Umbilical cord (tissue), 1 donor: ENCODE measurements at regions not wholly inside any gene's neighbourhood (a gene's known extent, or its start where the extent isn't known, plus 50 kb on each side); places are given as distances from the start of the nearest gene placed in this dataset.

Source experiments
- DNase-seq: peaks from one replicate; pipeline ENCODE4 v3.0.0-alpha.2; 2015; ENCODE audit warnings: low spot score

DNA sequence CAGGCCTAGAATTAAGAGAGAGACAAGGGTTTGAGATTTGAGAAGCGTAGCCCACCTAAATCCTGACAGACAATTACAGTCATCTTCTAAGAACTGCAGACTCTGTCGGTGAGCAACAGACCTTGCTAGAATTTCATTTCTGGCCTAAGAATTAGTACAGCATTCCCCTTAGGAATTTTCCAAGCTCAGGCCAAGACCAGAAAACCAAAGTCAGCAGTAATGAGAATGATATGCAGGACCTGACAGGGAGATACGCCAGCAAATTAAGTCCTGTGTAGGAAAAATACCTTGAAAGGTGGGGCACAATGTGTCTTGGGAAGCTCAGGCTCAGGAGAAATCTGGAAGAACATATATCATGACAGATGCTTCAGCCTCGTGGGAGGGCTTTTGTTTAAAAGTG lies 52.7 kb upstream of the HERPUD2 start:
- DNase-seq = peak; percentile 72

DNA sequence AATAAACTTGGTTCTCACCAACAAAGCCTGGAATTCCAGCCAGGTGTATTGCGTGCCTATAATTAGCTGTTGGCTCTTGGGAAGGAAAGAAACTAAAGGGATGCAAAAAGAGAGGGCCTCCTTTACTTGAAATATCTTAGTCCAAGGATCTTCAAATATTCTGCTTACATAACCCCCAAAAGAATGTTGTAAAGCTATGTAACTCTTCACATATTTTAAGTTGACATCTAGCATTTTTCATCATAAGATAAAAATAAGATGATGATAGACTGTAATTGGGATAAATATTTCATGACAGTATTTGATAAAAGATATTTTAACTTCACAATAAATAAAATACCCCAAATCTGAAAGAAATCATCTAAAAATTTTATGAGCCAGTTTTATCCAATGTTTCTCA lies 52.5 kb upstream of the SEPTIN7 start:
- DNase-seq = peak; percentile 54

DNA sequence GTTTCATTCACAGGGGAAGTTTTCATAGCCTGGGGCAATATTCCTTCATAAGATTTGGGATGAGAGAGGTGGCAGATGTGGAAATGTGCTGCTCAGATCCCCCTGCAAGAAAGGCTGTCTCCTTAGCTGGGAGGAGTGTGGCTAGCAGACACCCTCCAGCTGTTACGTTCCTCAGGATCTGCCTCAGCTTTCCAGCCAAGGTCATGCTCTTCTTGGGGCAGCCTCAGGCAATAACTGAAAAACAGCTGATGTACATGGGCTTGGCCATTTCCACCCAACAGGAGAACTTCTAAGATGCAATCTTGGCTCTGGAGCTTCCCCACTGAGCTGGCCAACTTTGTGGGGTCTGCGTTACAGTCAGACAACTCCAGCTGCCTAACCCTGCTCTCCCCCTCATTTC lies 51.3 kb upstream of the SEPTIN7 start:
- DNase-seq = peak; percentile 81
